ENCODE measurements at regions not wholly inside any gene's neighbourhood (a gene's known extent, or its start where the extent isn't known, plus 50 kb on each side); places are given as distances from the start of the nearest gene placed in this dataset.

DNA sequence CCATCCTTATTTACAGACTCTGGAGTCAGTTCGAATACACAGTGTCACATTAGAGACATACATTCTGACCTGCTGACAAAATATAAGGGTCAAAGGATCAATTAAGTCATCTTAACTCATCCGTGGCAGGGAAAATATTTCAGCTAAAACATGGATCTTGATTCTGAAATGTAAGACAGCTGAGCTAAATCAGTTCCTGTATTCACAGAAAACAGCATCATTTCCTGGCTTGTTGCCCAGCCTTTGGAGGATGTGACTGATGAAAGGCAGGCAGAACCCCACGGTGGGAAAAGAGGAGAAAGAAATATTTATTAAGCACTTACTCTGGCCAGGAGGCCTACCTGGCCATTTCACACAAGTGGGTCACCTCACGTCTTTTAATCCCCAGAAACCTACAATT lies 101.9 kb downstream of the GAS2L3 start:
- DNase-seq = no peak

DNA sequence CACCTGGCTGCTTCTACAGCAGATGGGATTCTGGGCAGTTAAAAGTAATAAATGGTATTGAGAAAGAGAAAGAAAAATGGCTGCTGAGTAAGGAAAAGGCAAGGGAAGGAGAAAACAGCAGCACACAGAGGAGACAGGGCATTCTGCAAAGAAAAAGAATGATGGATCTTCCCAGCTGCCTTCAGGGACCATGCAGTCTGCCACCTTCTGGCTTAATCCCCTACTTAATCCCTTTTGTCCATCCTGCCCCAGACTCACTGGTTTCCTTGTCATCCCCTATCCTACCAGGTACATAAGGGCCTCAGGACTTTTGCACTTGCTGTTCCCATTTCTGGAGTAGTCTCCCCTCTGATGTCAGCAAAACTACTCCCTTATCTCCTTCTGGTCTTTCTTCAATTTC lies 107.6 kb downstream of the GAS2L3 start:
- no peak for DNase-seq

DNA sequence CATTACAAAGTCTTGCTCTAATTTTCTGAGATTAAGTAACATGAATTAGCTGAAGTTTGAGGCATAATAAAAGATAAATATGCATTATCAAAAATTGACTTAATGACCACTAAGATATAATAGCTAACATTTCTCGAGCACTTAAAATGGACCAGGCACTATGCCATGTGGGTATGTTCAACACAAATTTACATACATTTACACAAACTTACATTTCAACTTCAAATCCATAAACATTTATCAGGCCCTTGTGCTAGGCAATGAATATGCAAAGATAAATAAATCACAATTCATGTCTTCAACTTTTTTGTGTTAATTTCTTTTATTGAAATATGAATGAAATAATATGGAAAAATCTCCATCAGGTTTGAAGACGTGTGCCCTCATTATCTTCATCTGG lies 108.7 kb downstream of the GAS2L3 start:
- no peak for DNase-seq

DNA sequence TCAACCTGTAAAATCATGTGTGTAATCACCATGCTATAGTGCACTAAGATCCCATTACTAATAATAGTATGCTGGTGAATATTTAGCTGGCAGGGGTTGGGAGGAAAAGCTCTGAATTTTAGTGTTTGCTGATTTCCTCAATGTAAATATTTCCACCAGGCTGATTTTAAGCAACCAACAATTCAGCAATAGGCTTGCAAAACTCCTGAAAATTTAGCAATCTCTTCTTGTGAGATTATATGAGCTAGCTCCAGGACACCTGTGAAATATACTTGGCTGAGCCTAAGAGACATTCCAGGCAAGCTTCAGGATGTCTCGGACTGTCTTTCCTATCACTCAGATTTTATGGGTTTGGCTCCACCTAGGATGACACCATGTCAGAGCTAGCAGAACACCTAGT lies 106.9 kb upstream of the ANO4 start:
- no peak for DNase-seq

DNA sequence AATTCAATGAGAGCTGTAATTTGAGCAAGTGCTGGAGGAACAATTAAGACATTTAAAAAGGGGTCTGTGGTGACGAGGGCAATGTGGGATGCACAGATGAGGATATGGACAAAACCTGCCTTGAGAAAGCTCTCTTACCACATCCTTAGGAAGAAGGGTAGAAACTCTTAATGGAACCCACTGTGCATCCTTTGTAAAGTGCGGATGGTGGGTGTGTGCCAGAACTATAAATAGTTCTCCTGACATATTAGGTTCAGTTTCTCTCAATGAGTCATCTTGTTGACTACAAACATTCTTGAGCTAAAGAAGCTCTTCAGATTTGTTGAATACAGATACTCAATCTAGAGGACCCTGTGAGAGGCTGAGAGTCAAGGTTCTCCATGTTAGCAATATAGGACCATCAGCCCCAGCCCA lies 106.1 kb upstream of the ANO4 start:
- no peak for DNase-seq

DNA sequence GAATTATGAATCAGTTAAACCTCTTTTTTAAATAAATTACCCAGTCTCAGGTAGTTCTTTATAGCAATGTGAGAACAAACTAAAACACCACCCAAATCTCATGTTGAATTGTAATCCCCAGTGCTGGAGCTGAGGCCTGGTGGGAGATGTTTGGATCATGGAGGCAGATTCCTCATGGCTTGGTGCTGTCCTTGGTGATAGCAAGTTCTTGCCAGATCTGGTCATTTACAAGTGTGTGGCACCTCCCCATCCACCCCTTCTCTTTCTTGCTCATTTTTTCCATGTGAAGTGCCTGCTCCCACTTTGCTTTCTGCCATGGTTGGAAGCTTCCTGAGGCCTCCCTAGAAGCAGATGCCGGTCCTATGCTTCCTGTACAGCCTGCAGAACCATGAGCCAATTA lies 102.1 kb upstream of the ANO4 start:
- DNase-seq = no peak

DNA sequence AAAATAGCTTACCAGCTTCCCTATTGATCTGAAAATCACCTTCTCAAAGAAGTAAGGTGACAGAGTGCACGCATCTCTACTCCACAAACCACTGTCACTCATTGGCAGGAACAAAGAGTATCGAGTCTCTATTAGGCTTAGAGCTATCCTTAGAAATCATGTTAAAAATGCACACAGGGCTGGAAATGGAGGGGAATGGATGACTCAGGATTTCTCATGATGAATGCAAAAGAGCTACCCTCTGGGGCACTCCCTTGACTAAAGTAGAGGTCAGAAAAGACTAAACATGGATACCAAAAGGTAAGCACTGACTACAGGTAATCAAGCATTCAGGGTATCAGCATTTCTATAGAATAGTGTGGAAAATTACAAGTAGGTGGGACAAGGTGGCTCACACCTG lies 96.1 kb upstream of the ANO4 start:
- no peak for DNase-seq

DNA sequence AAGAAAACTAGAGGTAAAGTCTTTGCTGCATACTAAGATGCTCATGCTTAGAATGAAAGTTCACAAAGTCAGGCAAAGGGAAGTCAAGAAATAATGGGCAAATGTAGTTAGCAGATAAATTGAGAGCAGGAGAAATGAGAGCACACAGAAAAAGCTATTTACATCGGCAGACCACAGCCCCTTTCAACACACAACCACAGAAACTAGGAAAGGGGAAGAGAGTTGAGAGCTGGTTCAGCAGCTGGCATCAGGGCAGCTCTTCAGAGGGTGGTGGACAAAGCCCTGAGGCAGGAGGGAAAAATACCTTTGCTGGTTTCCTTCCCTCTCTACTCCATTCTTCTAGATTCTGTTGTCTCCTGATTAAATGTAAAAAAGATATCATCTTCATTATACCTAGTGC lies 95.4 kb upstream of the ANO4 start:
- DNase-seq = no peak

DNA sequence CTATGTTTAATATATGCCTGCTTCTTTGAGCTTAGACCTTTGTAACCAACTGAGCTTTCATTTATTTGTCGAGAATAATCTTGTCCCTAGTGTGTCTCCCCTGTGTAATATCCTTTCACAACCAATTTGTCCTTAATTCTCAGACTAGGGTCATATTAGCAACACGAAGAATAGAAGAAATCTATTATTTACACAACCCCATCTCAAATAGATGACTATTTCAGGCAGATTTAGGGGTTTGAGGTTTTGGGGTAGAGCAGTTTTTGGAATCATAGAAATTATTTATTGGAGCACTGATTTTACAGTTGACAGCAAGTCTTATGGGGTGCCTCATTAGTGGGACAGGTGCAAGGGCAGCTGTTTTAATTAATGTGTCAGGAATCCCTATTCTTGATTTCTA lies 91.2 kb upstream of the ANO4 start:
- no peak for DNase-seq

DNA sequence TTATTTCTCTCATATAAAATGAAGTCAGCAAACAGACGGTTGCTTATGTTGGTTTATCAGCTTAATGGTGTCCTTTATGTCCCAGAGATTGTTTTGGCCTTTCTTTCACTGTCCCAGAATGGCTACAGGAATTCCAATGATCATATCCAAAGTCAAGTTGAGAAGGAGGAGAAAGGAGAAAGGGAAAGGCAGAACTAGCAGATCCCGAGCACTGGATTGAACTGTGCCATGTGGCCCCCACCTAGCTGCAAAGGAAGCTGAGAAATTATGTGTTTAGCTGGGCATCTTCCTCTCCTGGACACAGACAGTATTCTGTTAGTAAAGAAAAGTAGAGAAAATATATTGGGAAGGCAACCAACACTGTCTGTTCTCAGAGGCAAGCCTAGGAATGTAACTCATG lies 90.7 kb upstream of the ANO4 start:
- DNase-seq = no peak

DNA sequence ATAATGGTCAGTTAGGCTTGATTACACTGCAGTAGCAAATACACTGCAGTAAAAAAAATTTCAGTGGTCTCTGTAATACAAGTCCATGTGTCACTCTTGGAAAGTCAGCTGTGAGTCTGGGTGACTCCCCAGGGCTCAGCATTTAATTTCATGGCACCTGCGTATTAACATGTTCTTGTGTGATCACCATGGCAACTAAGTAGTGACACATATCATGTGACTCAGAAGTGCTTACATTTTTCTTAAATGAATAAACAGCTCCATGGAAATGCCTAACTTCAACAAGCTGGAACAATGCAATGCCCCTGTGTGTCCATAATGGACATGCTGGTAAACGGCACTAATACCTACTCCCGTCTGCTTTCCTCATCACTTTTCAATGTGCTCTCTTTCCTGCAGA lies 88.5 kb upstream of the ANO4 start:
- no peak for DNase-seq

DNA sequence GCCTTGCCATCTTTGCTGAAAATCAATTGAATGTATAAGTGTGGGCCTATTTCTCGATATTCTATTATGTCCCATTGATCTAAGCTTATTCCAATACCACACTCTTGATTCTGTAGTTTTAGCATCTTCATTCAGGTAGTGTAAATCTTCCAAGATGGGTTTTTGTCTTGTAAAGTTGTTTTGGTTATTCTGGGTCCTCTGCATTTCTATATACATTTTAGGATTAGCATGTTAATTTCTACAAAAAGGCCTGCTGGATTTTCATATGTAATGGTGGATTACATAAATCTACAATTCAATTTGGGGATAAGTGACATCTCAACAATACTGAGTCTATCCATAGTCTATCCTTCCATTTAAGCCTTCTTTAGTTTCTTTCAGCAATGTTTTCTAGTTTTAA lies 86.0 kb upstream of the ANO4 start:
- DNase-seq = no peak

DNA sequence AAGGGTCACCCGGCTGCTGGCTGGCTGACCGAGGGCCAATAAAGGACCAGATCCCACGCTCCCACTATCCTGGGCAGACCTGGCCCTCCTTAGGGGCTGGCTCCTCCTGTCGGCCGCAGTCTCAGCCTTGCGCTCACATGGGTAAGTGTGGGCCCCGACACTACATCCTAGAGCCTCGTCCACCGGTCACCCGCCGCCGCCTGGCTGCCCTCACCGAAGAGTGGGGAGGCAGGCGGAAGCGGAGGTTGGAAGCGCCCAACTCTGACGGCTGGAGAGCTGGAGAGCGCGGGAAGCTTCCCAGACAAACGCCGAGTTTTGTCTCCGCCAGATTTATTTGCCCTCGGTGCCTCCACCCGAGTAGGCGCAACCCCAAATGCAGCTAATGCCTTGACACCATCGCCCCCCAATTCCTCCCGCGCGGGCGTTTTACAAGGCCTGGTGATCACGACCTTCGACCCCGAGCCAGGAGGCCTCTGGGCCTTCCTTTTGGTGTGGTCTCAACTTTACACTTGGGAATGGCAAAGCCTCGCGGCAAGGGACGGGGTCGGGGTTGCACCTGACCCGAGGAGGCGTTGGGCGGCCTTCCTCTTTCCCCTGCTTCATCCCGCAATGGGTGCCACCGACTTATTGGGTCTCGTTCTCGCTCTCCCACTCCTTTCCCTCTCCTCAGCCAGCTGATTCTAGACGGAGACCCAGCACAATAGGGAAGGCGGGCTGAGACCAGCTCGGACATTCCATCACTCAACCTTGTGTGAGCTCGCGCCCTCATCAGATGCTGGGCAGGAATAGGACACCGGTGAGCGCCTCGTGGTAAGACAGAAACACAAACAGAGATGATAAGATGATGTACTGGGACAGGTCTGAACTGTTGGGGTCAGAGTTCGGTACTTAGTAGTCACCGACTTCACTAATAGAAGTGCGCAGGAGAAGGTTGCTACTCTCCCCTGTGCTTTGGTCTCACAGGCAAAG lies 78.3 kb upstream of the ANO4 start:
- no peak for DNase-seq

DNA sequence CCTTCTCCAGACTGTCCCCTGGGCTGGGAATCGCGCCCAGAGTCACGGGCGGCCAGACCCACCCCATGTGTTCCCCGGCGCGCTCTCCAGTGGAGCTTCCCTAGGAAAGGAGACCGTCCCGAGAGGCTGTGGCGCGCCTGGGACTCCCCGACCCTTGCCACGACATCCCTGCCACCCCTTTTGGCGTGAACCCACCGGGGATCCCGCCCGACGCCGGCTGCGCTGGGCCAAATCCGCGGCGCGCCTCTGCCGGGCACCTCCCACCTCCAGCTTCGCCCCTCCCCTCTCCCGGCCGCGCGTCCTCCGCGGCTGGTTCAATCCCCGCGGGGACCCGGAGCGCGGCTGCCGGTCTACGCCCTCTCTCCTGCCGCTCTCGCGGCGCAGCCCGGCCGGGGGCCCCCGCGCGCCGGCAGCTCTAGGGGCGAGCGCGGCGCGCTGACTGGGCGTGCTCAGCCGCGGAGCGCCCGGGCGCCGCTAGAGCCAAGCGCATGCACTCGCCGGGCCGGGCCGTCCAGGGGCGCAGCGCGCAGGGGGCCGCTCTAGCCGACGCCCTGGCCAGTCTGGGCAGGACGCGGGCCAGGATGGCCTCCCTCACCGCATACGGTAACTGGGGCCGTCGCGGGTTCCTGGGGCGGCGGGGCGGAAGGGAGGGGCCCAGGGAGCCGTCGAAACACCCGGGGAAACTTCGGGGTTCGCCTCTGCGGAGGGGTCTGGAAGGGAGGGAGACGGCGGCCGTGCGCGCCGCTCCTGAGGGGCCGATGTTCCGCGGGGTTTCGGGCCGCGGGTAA lies 77.4 kb upstream of the ANO4 start:
- DNase-seq = peak in 1 of 2 experiments; percentile 71

DNA sequence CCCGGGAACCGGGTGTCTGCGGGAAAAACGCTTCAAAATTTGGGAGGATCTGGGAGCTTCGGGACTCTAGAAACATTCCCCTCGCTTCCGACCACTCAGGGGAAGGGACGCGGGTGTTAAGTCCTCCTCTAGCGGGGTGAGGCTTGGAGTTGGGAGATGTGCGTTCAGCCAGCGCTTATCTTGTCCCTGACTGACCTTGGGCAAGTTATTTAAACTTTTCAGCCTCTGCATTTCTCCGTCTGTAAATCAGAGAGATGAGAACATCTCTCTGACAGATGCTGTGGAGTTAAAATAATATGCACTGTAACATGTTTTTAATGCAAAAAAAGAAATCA lies 76.9 kb upstream of the ANO4 start:
- DNase-seq = peak in 1 of 2 experiments; percentile 2

DNA sequence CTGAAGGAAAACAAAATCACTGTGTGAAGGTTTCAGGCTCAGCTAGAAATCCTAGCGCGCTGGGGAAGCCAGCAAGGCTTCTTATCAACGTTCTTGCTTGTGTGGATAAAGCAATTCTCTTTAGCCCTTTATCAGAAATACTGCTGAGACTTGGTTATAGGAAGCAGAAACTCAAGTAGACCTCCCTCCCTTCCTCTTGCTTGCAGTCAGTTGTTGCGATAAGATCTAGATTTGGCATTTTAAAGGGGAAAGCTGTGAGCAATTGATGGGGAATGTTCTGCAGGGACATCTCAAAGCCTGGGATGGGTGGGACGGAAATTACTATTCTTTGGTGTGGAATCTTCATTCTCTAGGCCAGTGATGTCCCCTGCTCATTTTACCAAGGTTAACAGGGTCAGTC lies 76.4 kb upstream of the ANO4 start:
- no peak for DNase-seq

DNA sequence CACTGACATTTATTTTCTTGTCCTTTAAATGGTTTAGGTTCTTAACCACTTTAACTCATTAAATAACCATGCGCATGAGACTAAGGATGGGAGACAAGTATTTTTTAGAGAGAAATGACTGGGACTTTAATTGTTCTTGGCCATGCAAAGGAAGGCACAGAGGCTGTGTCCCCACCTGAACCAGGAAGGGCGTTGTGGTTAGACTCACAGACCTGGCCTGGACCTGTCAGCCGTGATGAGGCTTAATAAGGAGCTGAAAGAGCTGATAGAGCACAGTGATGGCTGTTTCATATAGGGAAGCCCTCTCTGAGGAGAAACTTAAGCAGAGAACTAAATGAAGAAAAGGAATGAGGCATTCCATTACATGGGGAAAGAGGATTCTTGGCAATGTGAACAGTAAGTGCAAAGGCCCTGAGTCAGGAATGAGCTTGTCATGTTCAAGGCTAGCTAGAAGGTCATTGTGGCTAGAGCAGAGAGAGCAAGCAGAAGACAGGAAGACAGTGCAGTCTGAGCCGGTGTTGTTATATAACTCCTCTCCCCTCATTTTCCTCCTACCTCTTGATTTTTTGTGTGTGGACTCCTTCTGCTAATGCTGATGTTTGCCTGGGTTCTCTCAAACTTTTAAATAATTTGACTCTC lies 74.4 kb upstream of the ANO4 start:
- DNase-seq = no peak

DNA sequence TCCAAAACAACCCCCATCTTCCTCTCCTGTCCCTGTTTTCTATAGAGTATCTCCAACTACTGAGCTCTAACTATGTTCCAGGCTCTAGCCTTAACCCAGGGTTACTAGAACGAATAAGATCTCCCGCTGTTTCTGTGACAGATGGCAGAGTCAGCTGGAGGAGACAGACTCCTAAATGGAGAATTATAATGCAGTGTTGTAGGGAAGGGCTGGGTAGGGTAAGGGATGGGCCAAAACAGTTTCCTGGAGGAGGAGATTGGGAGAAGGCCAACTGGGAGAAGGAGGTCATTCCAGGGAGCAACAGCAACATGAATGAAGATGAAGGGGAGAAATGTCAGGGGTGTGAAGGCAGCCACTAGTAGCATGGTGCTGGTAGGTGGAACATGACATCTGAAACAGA lies 73.4 kb upstream of the ANO4 start:
- DNase-seq = no peak

DNA sequence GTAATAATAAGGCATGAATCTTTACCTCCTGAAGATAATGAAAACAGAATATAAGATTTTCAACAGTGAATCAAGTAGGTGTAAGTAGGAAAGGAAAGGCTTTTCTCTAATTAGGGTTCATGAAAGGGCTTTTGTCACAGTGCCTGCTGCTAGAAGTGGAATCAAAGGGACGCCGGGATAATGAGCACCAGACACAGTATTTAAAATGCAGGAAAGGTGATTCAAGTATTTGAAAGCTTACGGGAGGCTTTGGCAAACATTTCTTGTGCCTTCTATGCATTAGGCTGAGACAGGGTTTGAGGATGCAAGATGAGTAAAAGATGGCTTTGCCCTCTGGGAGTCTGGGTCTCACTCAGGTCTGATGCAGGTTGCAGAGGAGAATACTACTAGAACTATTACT lies 70.5 kb upstream of the ANO4 start:
- DNase-seq = no peak

DNA sequence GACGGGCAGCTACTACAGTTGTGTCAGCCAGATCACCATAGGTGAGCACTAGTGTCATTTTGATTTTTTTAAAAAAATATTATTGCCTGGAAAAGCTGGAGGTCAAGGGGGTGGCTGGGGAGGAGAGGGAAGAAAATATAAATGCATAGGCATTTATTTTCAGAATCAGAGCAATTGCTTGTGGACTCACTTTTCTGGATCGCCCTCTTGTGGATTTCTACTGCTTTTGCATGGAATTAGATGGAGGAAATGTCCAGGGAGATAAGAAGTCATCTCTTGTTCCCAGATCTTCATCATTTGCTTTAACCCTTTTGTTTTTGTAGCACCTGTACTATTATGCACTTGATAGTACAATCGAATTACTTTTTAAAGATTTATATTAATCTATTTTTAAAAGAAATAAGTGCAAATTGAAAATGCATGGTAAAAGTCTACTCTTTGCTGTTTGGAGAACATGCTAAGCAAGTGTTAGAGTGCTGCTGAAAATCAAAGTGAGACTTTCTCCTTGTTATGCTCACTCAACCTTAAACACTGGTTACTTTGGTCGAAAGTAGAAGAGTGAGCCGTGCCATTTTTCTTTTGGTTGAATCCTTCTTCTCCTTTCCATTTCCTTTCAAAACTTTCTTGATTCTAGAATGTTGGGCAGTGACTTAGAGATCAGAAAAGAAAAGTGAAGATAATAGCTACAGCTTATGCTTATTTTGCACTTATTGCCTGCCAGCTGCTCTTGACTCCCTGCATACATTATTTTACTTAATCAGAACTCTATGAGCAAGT lies 60.6 kb upstream of the ANO4 start:
- DNase-seq = peak; percentile 49 to 70

DNA sequence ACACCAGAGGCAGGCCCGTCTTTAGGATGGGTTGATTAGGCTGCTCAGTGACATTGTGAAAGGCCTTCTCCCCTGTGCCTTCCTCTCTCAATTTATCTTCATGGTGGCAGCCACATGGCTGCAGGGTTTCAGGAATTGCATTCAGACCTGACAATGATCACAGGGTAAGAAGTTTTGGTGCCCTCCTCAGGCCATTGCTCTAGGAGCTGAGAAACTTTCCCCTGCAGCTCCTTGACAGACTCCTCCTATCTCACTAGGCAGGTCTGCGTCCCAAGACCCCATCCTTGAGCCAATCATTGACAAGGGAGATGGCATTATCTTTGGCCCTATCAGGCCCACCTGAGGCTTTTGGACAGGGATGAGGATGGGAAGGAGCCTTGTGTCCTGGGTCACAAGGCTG lies 57.4 kb upstream of the ANO4 start:
- DNase-seq = no peak

DNA sequence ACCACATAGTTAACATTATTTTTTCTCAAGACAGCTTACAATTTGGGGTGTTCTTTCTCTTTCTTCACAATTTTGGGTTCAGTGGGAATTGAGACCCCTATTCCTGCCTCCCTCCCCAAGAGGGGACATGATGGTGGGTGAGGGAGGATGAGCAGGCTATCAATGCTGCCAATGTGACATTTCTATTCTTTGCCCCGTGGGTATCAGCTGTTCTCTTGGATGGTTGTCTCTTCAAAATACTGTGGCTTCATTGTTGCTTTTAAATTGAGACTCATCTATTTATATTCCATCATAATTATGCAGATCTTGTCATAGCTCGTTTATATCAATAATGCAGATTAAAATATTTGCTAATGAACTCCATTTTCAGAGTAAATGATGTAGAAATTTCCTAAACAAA lies 56.5 kb upstream of the ANO4 start:
- DNase-seq = no peak

DNA sequence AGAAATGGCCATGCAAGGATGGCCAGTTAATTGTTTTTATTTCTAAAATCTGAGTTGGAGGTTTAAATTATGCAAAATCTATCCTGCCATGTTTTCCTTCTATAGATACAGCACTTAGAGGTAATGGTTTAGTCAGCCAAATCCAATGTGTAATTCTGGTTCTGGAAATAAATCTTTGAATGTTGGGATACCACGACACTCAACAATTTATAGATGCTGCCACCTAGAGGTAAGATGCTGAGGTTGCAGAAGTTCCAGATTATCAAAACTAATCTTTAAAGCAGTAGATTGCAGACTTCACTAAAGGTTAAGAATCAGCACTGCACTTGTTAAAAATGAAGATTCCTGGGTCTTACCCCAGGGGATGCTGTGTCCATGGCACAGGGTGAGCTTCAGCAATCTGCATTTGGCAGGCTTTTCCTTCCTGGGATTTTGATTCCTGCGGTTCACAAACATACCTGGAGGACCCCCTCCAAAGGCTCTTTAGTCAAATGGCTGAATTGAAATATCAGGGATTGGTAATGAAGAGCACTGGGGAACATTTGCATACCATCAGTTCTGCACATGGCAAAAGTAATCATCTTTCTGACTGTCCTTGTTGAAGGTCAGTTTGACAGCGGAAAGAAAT lies 53.4 kb upstream of the ANO4 start:
- DNase-seq = peak; percentile 44 to 72
